Retinal pigment epithelial cell (primary cell): ENCODE measurements at regions not wholly inside any gene's neighbourhood (a gene's known extent, or its start where the extent isn't known, plus 50 kb on each side); places are given as distances from the start of the nearest gene placed in this dataset.

ENCODE experiments used
- DNase-seq: peaks from one replicate; pipeline ENCODE4 v3.0.0-alpha.2; 2010; ENCODE audit warnings: low read depth
- H3K4me3 ChIP-seq: 2 replicates; pipeline ENCODE4 v1.5.1; 2011; ENCODE audit warnings: mild to moderate bottlenecking, low read length, control low read depth, moderate library complexity
- TF ChIP-seq, protein P1 (sequence below): conservative IDR thresholded peaks from 2 replicates; pipeline ENCODE4 v1.5.1; 2011; ENCODE audit warnings: low read depth, low read length, control low read depth, inconsistent platforms

GRCh38 chr5:136703706-136704105 lies 338.4 kb upstream of the TRPC7 start:
- TF ChIP-seq, protein P1, sequence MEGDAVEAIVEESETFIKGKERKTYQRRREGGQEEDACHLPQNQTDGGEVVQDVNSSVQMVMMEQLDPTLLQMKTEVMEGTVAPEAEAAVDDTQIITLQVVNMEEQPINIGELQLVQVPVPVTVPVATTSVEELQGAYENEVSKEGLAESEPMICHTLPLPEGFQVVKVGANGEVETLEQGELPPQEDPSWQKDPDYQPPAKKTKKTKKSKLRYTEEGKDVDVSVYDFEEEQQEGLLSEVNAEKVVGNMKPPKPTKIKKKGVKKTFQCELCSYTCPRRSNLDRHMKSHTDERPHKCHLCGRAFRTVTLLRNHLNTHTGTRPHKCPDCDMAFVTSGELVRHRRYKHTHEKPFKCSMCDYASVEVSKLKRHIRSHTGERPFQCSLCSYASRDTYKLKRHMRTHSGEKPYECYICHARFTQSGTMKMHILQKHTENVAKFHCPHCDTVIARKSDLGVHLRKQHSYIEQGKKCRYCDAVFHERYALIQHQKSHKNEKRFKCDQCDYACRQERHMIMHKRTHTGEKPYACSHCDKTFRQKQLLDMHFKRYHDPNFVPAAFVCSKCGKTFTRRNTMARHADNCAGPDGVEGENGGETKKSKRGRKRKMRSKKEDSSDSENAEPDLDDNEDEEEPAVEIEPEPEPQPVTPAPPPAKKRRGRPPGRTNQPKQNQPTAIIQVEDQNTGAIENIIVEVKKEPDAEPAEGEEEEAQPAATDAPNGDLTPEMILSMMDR = no peak

DNA sequence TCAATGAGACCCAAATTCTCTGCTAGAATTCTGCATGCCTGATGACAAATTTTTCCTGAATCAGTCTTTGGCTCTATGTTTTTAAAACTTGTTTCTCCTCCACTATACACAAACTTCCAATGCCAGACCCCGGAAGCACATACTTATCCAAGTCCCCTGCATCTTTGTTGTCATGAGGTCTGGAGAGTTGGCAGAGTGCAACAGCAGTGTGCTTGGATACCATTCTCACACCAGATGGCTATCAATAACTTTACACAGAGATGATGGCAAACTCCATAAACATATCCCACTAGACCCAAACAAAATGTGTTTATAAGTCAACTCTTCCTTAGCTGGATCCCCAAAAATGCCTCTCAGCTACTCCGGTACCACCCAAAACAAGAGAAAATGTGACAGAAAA lies 337.7 kb upstream of the TRPC7 start:
- no peak for DNase-seq
- TF ChIP-seq, protein P1 = no peak
- no peak overlapping the region for H3K4me3 ChIP-seq

More at GRCh38 chr5:136703706-136704105, 338.4 kb upstream of the TRPC7 start:
- DNase-seq = no peak
- no peak overlapping the region for H3K4me3 ChIP-seq

GRCh38 chr5:136701191-136701590 lies 335.8 kb upstream of the TRPC7 start:
- TF ChIP-seq, protein P1 = no peak
- no peak for DNase-seq
- H3K4me3 ChIP-seq = no peak overlapping the region

GRCh38 chr5:136699651-136700050 lies 334.3 kb upstream of the TRPC7 start:
- TF ChIP-seq, protein P1 = no peak
- no peak for DNase-seq
- no peak overlapping the region for H3K4me3 ChIP-seq

- no peak for DNase-seq
- TF ChIP-seq, protein P1 = no peak
- H3K4me3 ChIP-seq = no peak overlapping the region
Observed at GRCh38 chr5:136698970-136699369, 333.6 kb upstream of the TRPC7 start.

- no peak for DNase-seq
- TF ChIP-seq, protein P1 = no peak
- no peak overlapping the region for H3K4me3 ChIP-seq
Observed at GRCh38 chr5:136694258-136694657, 328.9 kb upstream of the TRPC7 start.

- no peak for DNase-seq
- H3K4me3 ChIP-seq = no peak overlapping the region
- TF ChIP-seq, protein P1 = no peak
Observed at GRCh38 chr5:136689552-136689951, 324.2 kb upstream of the TRPC7 start.
